Peyer's patch (tissue), 4 donors: ENCODE measurements at regions not wholly inside any gene's neighbourhood (a gene's known extent, or its start where the extent isn't known, plus 50 kb on each side); places are given as distances from the start of the nearest gene placed in this dataset.

ENCODE experiments used
- CTCF ChIP-seq, 6 experiments: fragments of 450-650 bp in 4 of 6; fragments of 200-600 bp in 2 of 6; sonication (generic) in 1 of 6; IDR thresholded peaks; one replicate each; pipeline ENCODE4 v1.5.1; 2017 to 2019; ENCODE audit warnings: antibody characterized with exemption in 6 of 6, mild to moderate bottlenecking in 3 of 6, moderate library complexity in 1 of 6
- POLR2A ChIP-seq, 2 donors: fragments of 450-650 bp; IDR thresholded peaks; one replicate each; pipeline ENCODE4 v1.5.1; 2017; ENCODE audit warnings: antibody characterized with exemption in 2 of 2, mild to moderate bottlenecking in 2 of 2, moderate library complexity in 2 of 2

- TF ChIP-seq CTCF (IDR thresholded peaks at IDR 0.05), result no peak
- TF ChIP-seq POLR2A (IDR thresholded peaks at IDR 0.05), result no peak
Measured at GRCh38 chr13:88144580-88144979, 473.4 kb downstream of the SLITRK5 start.
